Keratinocyte (primary cell): ENCODE measurements at regions not wholly inside any gene's neighbourhood (a gene's known extent, or its start where the extent isn't known, plus 50 kb on each side); places are given as distances from the start of the nearest gene placed in this dataset.

Experiments
- DNase-seq: peaks from one replicate; pipeline ENCODE4 v3.0.0-alpha.2; 2011; ENCODE audit warnings: low read depth, missing footprints, low spot score
- FAIRE-seq: peaks from 2 replicates; lab custom pipeline; 2011; peaks lifted over from hg19 to GRCh38; lab: Jason Lieb, UNC
- H2AFZ ChIP-seq: 2 replicates; pipeline ENCODE4 v1.6.0; 2012; ENCODE audit warnings: low read length, control low read depth, inconsistent platforms; ENCODE audit not compliant: control insufficient read depth
- H3K27ac ChIP-seq: 2 replicates; pipeline ENCODE4 v1.5.1; 2011; ENCODE audit warnings: low read length; ENCODE audit not compliant: control insufficient read depth, insufficient read depth
- H3K27me3 ChIP-seq: 3 replicates; pipeline ENCODE4 v1.6.0; 2011; ENCODE audit warnings: low read length; ENCODE audit not compliant: control insufficient read depth, insufficient read depth; ENCODE audit errors: extremely low read depth
- H3K36me3 ChIP-seq, 2 experiments: 2 replicates in 1 of 2; 3 replicates in 1 of 2; pipeline ENCODE4 v1.5.1; 2011; ENCODE audit warnings: low read length in 2 of 2, mild to moderate bottlenecking in 1 of 2; ENCODE audit not compliant: control insufficient read depth in 2 of 2, insufficient read depth in 2 of 2; ENCODE audit errors: extremely low read depth in 1 of 2
- H3K4me1 ChIP-seq: 3 replicates; pipeline ENCODE4 v1.5.1; 2011; ENCODE audit warnings: low read length; ENCODE audit not compliant: control insufficient read depth, insufficient read depth; ENCODE audit errors: extremely low read depth
- H3K4me2 ChIP-seq: 3 replicates; pipeline ENCODE4 v1.6.0; 2011; ENCODE audit warnings: low read depth, low read length; ENCODE audit not compliant: control insufficient read depth, insufficient read depth; ENCODE audit errors: extremely low read depth
- H3K4me3 ChIP-seq, 3 experiments: fragments of 200-600 bp in 1 of 3; sonication (generic) in 1 of 3; 2 replicates in 2 of 3; 3 replicates in 1 of 3; pipeline ENCODE4 v1.5.1; 2011 to 2016; ENCODE audit warnings: low read length in 3 of 3, mild to moderate bottlenecking in 3 of 3, control low read depth in 2 of 3, inconsistent platforms in 1 of 3, low read depth in 1 of 3, mixed read lengths in 1 of 3, mixed run types in 1 of 3, moderate library complexity in 1 of 3; ENCODE audit not compliant: control insufficient read depth in 2 of 3, insufficient read depth in 2 of 3; ENCODE audit errors: extremely low read depth in 1 of 3
- H3K79me2 ChIP-seq: 2 replicates; pipeline ENCODE4 v1.6.0; 2012; ENCODE audit warnings: low read length; ENCODE audit not compliant: control insufficient read depth, insufficient read depth
- H3K9ac ChIP-seq: 3 replicates; pipeline ENCODE4 v1.6.0; 2011; ENCODE audit warnings: low read length; ENCODE audit not compliant: control insufficient read depth, insufficient read depth; ENCODE audit errors: extremely low read depth
- H3K9me1 ChIP-seq: 3 replicates; pipeline ENCODE4 v1.6.0; 2011; ENCODE audit warnings: low read length; ENCODE audit not compliant: control insufficient read depth, insufficient read depth; ENCODE audit errors: extremely low read depth
- H3K9me3 ChIP-seq: 2 replicates; pipeline ENCODE4 v1.5.1; 2012; ENCODE audit warnings: low read depth, low read length; ENCODE audit not compliant: control insufficient read depth
- H4K20me1 ChIP-seq: 3 replicates; pipeline ENCODE4 v1.6.0; 2011; ENCODE audit warnings: low read length; ENCODE audit not compliant: control insufficient read depth, insufficient read depth; ENCODE audit errors: extremely low read depth
- CTCF ChIP-seq, 3 experiments: IDR thresholded peaks in 1 of 3; conservative IDR thresholded peaks in 1 of 3; optimal IDR thresholded peaks in 1 of 3; 2 replicates in 2 of 3; 3 replicates in 1 of 3; pipeline versions ENCODE3 to v1.5.1; 2011; ENCODE audit warnings: low read length in 3 of 3, mild to moderate bottlenecking in 3 of 3, moderate library complexity in 2 of 3, control low read depth in 1 of 3, inconsistent platforms in 1 of 3; ENCODE audit not compliant: insufficient read depth in 2 of 3; ENCODE audit errors: extremely low read depth in 1 of 3
- EZH2 ChIP-seq: IDR thresholded peaks from one replicate; pipeline ENCODE4 v1.6.1; 2012; ENCODE audit warnings: inconsistent platforms, mild to moderate bottlenecking, low read length, moderate library complexity
- dilution Hi-C: fragments of 300-500 bp; cut with MboI; formaldehyde crosslinking; loops from one replicate; pipeline ENCODE4 v1.7.0; 2020; ENCODE audit warnings: low sequenced_read_pairs; ENCODE audit not compliant: extremely low pct_ligation_motif_present

DNA sequence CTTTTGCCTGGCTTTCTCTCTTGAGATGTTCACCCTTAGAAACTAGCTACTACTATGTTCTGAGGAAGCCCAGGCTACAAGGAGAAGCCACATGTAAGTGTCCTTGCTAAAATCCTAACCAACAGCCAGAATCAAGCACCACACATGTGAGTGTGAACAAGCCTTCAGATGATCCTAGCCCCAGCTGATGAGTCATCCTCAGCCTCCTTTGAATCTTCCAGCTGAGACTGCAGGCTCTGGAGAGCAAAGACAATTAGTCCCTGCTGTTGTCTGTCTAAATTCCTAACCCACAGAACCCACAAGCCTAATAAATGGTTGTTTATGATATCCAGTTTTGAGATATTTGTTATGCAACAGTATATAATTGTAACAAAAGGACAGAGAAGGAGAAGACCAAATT is 92.8 kb upstream of the TAC1 start:
- no peaks in the 10 kb centered on the region for H3K9me3 ChIP-seq
- no peak overlapping the region for H3K9ac ChIP-seq
- no peak overlapping the region for H2AFZ ChIP-seq
- FAIRE-seq (no peak), DNase-seq (no peak)
- H3K27me3 ChIP-seq: no peaks in the 10 kb centered on the region
- H4K20me1 ChIP-seq: no peaks in the 10 kb centered on the region
- dilution Hi-C loops: no loop called here
- no peak overlapping the region for H3K4me3 ChIP-seq
- no peaks in the 10 kb centered on the region for H3K79me2 ChIP-seq
- H3K27ac ChIP-seq: no peak overlapping the region
- no peaks in the 10 kb centered on the region for H3K4me1 ChIP-seq
- H3K36me3 ChIP-seq: no peaks in the 10 kb centered on the region
- H3K4me2 ChIP-seq: no peak overlapping the region
- no peak for TF ChIP-seq EZH2
- TF ChIP-seq CTCF (optimal IDR thresholded peaks at IDR 0.05 in 1 of 3, IDR thresholded peaks at IDR 0.05 in 1 of 3, conservative IDR thresholded peaks at IDR 0.05 in 1 of 3; ENCODE audit: extremely low read depth in 1 of 3, insufficient read depth in 2 of 3, low read length in 3 of 3): no peak
- H3K9me1 ChIP-seq: no peaks in the 10 kb centered on the region

GRCh38 chr7:97659363-97660045 is 72.4 kb upstream of the TAC1 start:
- H3K4me2 ChIP-seq: no peak overlapping the region
- H3K27me3 ChIP-seq: no peaks in the 10 kb centered on the region
- TF ChIP-seq EZH2 (no peak), CTCF (optimal IDR thresholded peaks at IDR 0.05 in 1 of 3, IDR thresholded peaks at IDR 0.05 in 1 of 3, conservative IDR thresholded peaks at IDR 0.05 in 1 of 3; ENCODE audit: extremely low read depth in 1 of 3, insufficient read depth in 2 of 3, low read length in 3 of 3) (no peak)

More at GRCh38 chr7:97659363-97660045, 72.4 kb upstream of the TAC1 start:
- H3K79me2 ChIP-seq: no peaks in the 10 kb centered on the region
- H4K20me1 ChIP-seq: no peaks in the 10 kb centered on the region
- H3K36me3 ChIP-seq: no peaks in the 10 kb centered on the region
- H3K9ac ChIP-seq: no peak overlapping the region
- FAIRE-seq (no peak), DNase-seq (no peak)
- no peaks in the 10 kb centered on the region for H3K9me1 ChIP-seq
- H3K9me3 ChIP-seq: no peaks in the 10 kb centered on the region
- H3K27ac ChIP-seq: no peak overlapping the region
- H2AFZ ChIP-seq: no peak overlapping the region
- H3K4me3 ChIP-seq: no peak overlapping the region
- dilution Hi-C loops: no loop called here
- H3K4me1 ChIP-seq: no peaks in the 10 kb centered on the region
